ENCODE measurements at regions not wholly inside any gene's neighbourhood (a gene's known extent, or its start where the extent isn't known, plus 50 kb on each side); places are given as distances from the start of the nearest gene placed in this dataset.
"Not testable (repeated sequence)": the region's sequence is repeated elsewhere in the genome, so short reads cannot be mapped to it uniquely, and the experiment has no call there.

DNA sequence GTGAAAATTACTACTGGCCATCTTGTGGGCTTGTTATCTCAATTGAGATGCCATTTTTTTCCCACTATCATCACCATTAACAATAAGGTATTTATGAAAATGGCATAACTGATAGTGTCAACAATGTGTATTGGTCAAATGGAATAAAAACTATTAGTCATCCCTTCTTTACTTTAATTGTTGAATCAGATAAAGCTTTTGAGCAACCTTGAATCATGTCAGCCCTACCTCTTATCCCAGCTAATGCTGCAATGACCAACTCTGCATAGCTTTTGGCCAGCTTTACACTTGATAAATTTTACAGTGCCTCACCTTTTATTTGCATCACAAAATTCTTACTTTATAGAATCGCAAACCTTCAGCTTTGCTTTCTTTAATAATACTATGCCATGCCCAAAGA, 784.0 kb upstream of the PRR20A start:
- DNase-seq (ENCODE audit: low read depth, low spot score) = no peak

- DNase-seq (ENCODE audit: low read depth, low spot score) = no peak
Measured at GRCh38 chr13:56378566-56378965, 762.2 kb upstream of the PRR20A start.

DNA sequence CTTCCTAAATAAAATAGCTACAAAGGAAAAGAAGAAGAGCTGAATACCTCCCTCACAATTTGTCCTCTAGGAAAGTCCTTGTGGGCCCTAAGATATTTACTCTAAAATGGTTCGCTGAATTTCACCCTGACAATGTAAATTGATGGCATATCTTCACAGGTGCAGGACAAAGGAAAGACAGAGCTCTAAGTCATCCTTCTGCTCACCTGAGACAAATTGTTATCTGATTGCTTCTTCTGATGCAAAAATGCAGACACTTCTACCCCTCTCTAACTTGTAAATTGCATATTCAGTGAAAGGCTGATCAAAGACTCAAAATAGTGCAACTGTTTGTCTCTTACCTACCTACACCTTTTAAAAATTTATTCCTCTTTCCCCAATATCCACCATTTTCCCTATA, 747.2 kb upstream of the PRR20A start:
- DNase-seq (ENCODE audit: low read depth, low spot score) = no peak

GRCh38 chr13:56396318-56396717, 744.4 kb upstream of the PRR20A start:
- DNase-seq (ENCODE audit: low read depth, low spot score) = no peak

DNA sequence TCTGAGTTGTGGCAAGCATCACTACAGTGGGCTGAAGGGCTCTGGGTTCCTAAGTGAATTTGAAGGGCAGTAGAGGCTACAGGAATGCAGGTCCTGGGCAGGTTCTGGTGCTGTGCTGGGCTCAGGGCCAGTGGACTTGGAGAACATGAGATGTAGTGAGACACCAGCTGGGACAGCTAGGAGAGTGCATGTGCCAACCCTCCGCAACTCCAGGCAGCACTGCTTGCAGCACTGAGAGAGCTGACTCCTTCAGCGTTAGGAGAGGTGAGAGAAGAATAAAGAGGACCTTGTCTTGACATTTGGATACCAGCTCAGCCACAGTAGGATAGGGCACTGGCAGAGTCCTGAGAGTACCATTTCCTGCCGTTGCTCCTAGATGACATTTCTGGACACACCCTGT, 739.9 kb upstream of the PRR20A start:
- no peak for DNase-seq (ENCODE audit: low read depth, low spot score)

- DNase-seq (ENCODE audit: low read depth, low spot score) = no peak
Measured at GRCh38 chr13:56412856-56413255, 727.9 kb upstream of the PRR20A start.

GRCh38 chr13:56424246-56424645, 716.5 kb upstream of the PRR20A start:
- no peak for DNase-seq (ENCODE audit: low read depth, low spot score)

GRCh38 chr13:56457535-56458190, 683.1 kb upstream of the PRR20A start:
- DNase-seq (ENCODE audit: low read depth, low spot score) = no peak

- no peak for DNase-seq (ENCODE audit: low read depth, low spot score)
Measured at GRCh38 chr13:56459286-56459685, 681.4 kb upstream of the PRR20A start.

DNA sequence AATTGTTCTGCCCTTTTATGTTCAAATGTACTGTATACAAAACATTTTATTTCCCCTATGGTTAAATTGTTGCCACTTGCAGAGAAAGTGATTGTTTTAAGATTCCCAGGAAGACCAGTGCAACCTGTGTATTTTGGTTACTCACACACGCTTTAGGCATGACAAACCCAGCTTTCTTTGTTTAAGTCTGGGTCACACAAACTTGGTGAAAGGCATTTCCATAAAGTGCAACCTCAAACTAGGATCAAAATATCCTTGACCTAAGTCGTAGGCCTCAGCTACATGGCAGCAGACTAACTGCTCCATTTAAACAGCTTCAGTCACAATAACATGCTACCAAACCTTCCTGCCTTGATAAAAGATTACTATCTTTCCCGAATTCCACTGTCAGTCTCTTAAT, 639.0 kb upstream of the PRR20A start:
- no peak for DNase-seq (ENCODE audit: low read depth, low spot score)

GRCh38 chr13:56510836-56511235, 629.9 kb upstream of the PRR20A start:
- DNase-seq (ENCODE audit: low read depth, low spot score) = no peak

- not testable (repeated sequence) for DNase-seq (ENCODE audit: low read depth, low spot score)
Measured at GRCh38 chr13:56512336-56512735, 628.4 kb upstream of the PRR20A start.

DNA sequence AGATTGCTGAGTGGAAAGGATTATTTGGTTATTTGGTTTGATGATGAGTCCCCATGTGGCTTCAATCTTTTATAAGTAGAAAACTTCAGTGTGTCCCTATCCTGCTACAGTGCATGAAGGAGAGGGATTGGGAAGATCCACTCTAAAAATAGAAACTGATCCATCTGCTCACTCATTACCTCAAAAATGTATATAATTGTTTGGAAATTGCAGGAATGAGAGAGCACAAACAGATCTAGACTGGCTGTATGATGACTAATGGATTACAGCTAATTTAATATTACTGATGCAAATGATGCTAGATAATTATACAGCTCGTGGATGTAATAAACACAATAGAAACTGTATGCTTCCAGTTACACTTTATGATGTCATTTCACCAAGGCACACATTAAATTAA, 625.3 kb upstream of the PRR20A start:
- no peak for DNase-seq (ENCODE audit: low read depth, low spot score)

DNA sequence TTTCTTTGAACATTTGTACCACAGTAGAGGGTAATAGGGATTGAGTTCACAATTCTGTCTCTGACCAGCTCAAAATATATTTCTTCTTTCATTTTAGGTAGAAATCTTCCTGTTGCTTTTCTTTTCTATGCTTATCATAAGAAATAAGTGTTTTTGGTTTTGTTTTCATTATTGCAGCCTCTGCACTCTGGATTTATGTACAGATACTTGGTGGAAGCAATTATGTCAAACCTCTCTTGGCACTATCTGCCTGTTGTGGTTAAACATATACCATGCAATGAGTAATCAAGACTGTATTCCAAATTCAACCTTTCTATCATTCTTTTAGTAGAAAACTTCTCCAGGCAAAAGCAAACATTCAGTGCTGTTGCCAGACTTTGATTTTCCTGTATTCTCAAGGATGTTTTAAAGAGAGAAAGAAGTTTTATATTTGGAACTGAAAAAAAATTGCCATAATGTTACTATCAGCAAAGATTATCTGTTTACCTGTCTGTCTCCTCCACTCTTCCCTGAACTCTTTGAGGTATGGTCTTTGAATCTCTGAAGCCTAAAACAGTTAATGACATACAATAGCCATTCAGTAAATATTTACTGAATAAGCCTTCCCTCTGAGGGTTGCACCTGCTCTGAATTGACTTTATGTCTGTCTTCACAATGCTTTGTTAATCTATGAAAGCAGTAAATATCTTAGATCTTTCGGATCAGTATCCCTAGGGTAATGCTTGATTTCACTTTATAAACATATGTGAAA, 612.5 kb upstream of the PRR20A start:
- DNase-seq (ENCODE audit: low read depth, low spot score) = no peak

- DNase-seq (ENCODE audit: low read depth, low spot score) = no peak
Measured at GRCh38 chr13:56530096-56530495, 610.6 kb upstream of the PRR20A start.

GRCh38 chr13:56547921-56548320, 592.8 kb upstream of the PRR20A start:
- not testable (repeated sequence) for DNase-seq (ENCODE audit: low read depth, low spot score)

- no peak for DNase-seq (ENCODE audit: low read depth, low spot score)
Measured at GRCh38 chr13:56558698-56559320, 581.9 kb upstream of the PRR20A start.

GRCh38 chr13:56561327-56561726, 579.4 kb upstream of the PRR20A start:
- DNase-seq (ENCODE audit: low read depth, low spot score) = peak; percentile 1

- DNase-seq (ENCODE audit: low read depth, low spot score) = no peak
Measured at GRCh38 chr13:56563663-56564062, 577.1 kb upstream of the PRR20A start.

GRCh38 chr13:56586976-56587375, 553.7 kb upstream of the PRR20A start:
- no peak for DNase-seq (ENCODE audit: low read depth, low spot score)

- DNase-seq (ENCODE audit: low read depth, low spot score) = no peak
Measured at GRCh38 chr13:56615572-56615971, 525.1 kb upstream of the PRR20A start.

- no peak for DNase-seq (ENCODE audit: low read depth, low spot score)
Measured at GRCh38 chr13:56622840-56623239, 517.9 kb upstream of the PRR20A start.

DNA sequence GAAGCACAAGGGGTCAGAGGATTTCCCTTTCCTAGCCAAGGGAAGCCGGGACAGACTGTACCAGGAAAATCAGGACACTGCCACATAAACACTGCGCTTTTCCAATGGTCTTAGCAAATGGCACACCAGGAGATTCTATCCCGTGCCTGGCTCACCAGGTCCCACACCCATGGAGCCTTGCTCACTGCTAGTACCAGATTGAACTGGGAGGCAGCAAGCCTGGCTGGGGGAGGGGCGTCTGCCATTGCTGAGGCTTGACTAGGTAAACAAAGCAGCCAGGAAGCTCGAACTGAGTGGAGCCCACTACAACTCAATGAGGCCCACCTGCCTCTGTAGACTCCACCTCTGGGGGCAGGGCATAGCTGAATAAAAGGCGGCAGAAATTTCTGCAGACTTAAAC, 511.8 kb upstream of the PRR20A start:
- DNase-seq (ENCODE audit: low read depth, low spot score) = not testable (repeated sequence)
